GM21786 (cell line): ENCODE measurements at regions not wholly inside any gene's neighbourhood (a gene's known extent, or its start where the extent isn't known, plus 50 kb on each side); places are given as distances from the start of the nearest gene placed in this dataset.

ENCODE experiments used
- ATAC-seq: cut with Tn5 transposase; IDR thresholded peaks from one replicate; pipeline ENCODE4 v1.9.1; 2021; ENCODE audit not compliant: unreplicated experiment

- no peak for ATAC-seq
Observed at GRCh38 chr10:117710181-117710798, 167.7 kb downstream of the EMX2 start.

DNA sequence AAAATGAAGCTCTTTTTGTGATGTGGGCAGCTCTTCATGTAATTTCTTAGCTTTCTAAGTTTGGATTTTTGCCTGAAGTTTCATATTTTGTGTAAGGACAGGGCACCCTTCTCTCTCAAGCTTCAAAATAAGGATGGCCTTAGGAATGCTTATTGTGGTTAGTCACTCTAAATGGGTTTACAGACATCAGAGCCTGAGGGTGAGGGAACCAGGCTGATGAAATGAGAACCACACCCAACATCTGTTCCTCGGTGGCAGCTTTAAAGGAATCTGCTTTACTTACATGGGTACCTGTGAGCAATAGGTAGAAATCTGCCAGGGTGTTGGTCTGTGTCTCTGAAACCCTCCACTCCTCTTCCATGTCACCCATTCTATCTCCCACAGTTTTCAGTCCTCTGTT lies 174.3 kb downstream of the EMX2 start:
- no peak for ATAC-seq

- no peak for ATAC-seq
Observed at GRCh38 chr10:117718986-117719920, 176.7 kb downstream of the EMX2 start.

- ATAC-seq, result no peak
Observed at GRCh38 chr10:117720931-117721835, 178.6 kb downstream of the EMX2 start.

DNA sequence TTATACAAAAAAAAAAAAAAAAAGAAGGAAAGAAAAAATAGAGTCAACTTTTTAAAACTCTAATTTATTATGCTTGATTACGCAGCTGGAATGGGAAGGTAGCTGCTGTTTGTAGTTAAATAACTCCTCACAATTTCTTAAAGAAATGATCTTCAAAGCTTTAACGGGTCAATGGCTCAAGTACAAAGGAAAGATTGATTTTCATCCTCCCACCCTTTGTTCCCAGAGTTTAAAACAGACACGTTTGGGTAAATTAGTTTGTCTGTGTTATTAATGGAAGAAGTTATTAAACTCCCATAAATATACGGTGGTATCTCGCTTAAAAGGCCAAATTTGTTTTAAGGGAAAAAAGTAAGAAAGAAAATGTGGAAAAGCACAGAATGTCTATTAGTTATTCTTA lies 179.3 kb downstream of the EMX2 start:
- ATAC-seq, result no peak

DNA sequence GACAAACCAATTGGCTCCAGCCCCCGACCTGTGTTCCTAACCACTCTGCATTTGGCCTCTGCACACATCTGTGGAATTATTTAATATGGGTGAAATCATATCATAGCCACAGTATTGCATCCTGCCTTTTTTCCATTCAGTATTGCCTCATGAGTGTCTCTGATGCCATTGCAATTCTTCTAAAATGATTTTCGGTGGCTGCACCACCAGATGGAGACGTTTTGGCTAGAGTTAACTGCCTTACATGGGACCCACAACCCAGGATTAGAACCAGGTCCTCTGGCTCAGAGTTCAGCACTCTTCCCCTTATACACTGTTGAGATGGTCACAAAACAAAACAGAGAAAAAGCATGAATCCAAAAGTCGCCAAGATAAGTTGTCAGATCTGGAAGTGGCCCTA lies 180.8 kb downstream of the EMX2 start:
- ATAC-seq, result no peak

DNA sequence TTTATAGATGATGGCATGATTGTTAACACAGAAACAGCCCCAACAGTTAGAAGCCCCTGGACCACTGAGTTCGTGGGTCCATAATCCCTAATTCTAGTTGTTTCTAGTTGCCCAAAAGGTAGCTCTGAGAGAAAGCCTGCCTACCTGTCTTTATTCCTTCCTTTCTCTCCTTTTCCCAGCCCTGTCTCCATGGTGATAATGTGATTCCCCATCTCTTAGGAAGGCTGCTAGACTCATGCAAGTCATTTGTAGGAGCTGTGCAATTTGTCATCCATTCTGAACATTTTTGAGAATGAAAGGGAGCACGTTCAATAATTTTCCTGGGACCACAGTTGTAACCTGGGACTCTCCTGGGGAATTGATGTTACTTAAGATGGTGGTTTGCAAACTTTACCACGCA lies 183.4 kb downstream of the EMX2 start:
- no peak for ATAC-seq

DNA sequence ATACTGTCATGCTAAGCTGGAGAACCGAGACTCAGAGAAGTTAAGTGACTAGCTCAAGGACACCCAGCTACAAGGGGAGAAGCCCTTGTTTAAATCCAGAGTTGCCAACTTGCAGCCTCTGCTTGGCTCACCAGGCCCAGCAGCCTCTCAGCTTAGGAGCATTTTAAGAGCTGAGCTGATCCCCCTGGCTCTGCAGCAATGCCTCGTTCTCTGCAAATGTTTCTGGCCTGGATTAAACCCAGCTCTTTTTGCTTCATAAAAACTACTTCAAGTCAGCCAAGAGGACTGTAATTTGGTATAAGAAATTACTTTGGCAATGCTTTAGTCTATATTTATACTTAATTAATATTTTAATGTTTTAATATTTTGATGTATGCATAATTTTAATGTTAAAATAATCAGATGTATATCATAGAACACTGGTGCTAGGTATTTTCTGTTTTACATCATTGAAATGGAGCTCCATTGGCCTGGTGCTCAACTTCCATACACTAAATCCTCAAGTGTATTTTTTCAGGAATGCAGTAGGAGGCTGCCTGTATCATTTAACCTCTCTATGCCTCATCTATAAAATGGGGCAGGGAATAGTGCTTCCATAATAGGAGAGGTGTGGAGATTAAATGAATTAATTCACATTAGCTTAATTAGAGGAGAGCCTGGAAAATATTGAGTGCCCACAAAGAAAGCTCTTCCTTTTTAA lies 184.2 kb downstream of the EMX2 start:
- ATAC-seq, result no peak

GRCh38 chr10:117727421-117727820 lies 184.9 kb downstream of the EMX2 start:
- no peak for ATAC-seq

DNA sequence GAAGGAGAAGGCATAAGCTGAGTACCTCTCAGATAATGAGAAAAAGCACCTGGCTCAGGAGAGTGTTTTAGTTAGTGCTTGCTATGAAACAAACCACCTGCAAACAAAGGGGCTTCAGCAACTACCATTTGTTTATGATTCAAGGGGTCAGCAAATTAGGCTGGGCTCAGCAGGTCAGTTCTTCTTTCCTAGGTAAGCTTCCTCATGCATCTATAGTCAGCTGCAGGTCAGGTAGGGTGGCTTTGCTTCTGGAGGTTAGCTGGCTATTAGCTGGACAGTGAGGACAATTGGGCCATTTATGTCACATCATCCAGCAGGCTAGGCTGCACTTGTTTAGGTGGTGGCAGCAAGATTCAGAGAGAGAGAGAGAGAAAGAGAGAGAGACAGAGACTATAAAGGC lies 185.5 kb downstream of the EMX2 start:
- no peak for ATAC-seq

- no peak for ATAC-seq
Observed at GRCh38 chr10:117729156-117729555, 186.6 kb downstream of the EMX2 start.

DNA sequence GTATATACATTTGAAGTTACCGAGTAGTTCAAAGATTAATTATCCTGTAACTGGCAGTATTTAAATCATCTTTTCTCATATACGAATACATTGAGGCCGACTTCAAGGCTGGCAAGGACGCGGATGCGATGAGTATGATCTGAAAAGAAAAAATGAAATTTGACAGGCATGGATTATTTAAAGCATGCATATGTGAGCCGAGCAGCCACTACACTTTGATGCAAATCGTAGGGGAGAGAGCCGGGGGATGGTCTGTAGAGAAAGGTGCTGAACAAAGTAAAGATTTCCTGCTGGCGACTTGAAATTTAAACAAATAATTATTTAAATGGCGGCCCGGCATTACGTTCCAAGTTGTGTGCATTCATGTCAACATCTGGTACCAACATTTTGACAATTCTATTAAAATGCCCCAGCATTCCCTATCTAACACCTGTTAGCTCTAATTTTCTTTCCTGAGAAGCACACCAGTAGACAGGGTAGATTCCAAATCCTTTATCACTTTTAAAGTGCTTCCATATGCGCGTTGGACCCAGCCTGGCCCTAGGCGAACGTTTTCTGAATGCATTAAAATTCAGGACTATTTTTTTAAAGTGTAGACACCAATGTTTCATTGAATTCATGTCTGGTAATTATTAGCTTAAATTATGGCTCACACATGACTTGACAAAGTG lies 188.7 kb downstream of the EMX2 start:
- ATAC-seq, result no peak

DNA sequence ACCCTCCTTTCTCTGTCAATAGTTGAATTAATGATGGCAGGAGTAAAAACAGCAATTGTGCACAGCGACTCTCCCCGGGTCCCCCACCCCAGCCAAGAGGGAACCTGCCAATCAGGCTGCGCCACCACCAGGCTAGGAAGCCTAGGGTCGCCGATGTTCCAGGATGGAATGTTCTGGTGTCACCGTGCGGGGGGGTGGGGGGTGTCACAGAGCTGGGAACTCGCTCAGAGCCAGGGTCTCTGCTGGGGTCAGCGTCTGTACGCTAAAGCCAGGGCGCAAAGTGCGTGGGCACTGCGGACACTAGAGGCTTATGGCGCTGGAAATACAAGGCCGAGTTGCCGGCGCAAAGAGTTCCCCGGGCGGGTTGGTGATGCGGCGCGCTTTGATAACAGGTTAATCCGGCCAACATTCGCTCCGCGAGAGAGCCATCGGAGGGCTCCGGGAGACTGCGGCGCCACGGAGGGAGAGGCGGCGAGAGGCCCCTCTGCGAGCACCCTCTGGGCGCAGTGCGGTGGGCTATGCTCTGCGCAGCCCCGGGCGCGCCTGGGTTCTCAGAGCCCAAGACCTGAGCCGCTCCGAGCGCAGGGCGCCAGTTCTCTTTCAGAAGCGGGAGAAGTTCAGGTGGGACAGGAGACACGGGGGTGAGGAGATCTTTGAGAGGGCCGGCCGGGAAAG lies 192.3 kb downstream of the EMX2 start:
- no peak for ATAC-seq

DNA sequence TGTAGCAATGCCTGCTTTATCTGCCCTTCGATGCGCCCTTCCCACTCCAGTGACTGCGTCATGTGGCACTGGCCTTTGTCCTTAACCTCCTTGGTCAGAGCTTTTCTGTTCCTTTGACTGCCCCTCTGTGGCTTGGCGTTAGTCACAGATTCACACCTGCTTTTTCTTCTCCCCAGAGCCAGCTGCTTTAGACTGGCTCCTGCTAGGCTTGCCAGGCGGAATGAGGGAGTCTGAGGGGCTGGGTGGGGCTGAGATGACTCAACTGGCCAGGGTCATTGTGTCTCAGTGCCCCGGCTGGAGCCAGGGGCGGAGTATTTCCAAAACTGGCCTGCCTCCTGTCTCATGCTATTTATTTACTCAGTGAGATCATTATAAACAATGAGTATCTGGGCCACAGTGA lies 194.1 kb downstream of the EMX2 start:
- no peak for ATAC-seq

DNA sequence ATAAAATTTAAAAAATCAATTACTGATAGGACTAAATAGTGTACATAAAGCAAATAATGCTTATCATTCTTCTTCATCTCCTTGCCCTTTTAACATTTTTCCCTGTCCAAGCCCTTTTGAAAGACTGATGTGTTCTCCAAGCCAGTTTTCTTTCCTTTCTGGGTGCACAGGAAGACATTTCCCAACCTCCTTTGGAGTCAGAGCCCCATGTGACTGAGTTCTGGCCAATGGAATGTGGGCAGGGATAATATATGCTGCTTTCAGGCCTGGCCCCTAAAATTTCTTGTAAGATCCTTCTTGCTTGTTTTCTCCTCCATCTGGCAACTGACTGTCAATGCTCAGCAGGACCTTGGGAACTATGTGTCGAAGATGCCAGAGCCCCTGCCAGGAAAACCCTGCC lies 197.5 kb downstream of the EMX2 start:
- ATAC-seq, result no peak

DNA sequence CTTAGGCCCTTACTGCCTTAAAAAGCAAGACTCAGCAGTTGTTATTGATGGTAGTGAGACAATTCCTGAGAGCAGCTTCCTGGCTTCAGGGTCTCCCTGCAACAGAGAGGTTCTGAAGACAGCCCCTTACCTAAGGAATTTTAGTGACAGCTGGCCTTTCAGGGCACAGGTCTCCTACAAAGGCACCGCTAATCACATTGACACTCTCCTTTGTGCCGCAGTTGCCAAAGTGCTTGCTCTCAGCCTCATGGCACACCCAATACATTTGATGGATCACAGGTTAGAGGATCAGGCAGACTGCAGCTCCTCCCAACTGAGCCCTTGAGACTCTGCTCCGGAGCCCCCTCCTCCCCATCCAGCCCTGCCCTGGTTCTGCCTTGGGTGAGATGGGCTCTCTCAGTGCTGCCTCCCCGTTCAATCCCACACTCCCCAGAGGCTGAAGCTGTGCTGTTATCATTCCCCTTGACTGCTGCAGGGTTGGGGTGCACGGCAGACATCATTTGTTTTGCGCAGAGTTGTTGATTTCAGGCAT lies 198.2 kb downstream of the EMX2 start:
- no peak for ATAC-seq

DNA sequence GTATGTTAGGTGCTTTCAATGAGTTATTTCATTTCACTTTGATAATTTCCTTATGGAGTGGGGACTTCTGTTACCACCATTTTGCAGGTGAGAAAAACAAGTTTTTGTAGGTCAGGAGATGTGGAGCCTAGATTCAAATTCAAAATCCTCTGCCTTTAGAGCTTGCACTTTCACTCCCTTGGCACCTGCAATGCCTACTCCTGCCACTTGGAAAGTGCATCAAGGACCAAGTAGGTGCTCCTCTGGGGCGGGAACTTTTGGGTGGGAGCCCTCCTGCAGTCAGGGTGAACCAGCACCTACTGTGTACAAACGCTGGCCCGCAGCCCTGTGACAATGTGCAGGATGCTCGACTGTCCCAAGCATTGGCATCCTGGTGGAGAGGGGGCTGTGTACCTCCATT lies 199.0 kb downstream of the EMX2 start:
- no peak for ATAC-seq

DNA sequence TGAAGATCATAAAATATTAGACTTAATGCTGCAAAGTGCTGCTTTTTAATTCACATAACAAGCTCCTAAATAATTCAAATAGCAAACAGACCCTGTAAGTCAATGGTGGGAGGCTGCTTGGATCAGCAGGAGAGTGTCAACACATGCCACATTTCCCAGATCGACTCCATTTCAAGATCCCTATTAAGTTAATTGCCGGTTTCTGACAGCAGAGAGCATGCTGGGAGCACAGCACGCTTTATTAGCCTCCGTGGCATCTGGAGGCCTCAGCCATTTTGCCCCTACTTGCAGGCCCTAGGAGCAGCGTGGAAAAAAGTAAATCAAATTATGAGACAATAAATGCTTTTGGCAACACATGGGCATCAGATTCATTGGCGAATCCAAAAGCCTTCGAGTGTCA lies 201.0 kb downstream of the EMX2 start:
- no peak for ATAC-seq

- no peak for ATAC-seq
Observed at GRCh38 chr10:117745301-117745700, 202.8 kb downstream of the EMX2 start.
